ENCODE measurements at regions not wholly inside any gene's neighbourhood (a gene's known extent, or its start where the extent isn't known, plus 50 kb on each side); places are given as distances from the start of the nearest gene placed in this dataset.
"Not testable (repeated sequence)": the region's sequence is repeated elsewhere in the genome, so short reads cannot be mapped to it uniquely, and the experiment has no call there.

- no peak overlapping the region for H3K4me2 ChIP-seq (ENCODE audit: low read depth, low read length, poor library complexity, severe bottlenecking)
- no peaks in the 10 kb centered on the region for H3F3A ChIP-seq (ENCODE audit: low read depth)
- no peak overlapping the region for H3K9ac ChIP-seq (ENCODE audit: low read depth, low read length, poor library complexity, severe bottlenecking)
- no peak for TF ChIP-seq CTCF (conservative IDR thresholded peaks at IDR 0.05; ENCODE audit: low read length)
- no peak for TF ChIP-seq EZH2phosphoT487 (IDR thresholded peaks at IDR 0.05; ENCODE audit: borderline replicate concordance)
- H3K27me3 ChIP-seq (ENCODE audit: insufficient read depth, low read length, poor library complexity, severe bottlenecking) = no peaks in the 10 kb centered on the region
- no peaks in the 10 kb centered on the region for H3K9me3 ChIP-seq (ENCODE audit: insufficient read depth, low read depth, low read length)
- no peak overlapping the region for H3K4me3 ChIP-seq (ENCODE audit: low read length, poor library complexity, severe bottlenecking)
- no peaks in the 10 kb centered on the region for H4K20me1 ChIP-seq (ENCODE audit: insufficient read depth, low read length, poor library complexity, severe bottlenecking)
- H3K4me1 ChIP-seq (ENCODE audit: insufficient read depth, low read length, poor library complexity, severe bottlenecking) = no peaks in the 10 kb centered on the region
- H3K9me2 ChIP-seq (replicated peaks; ENCODE audit: low read depth, low read length) = no peaks in the 10 kb centered on the region
- no peak overlapping the region for H2AFZ ChIP-seq (ENCODE audit: low read length)
- no peaks in the 10 kb centered on the region for H3K36me3 ChIP-seq (ENCODE audit: insufficient read depth, low read length)
- no peaks in the 10 kb centered on the region for H3K79me2 ChIP-seq (ENCODE audit: insufficient read depth, low read length)
These were observed 60.8 kb upstream of the MID1 start for GRCh38 chrX:10681167-10681566.

- H3F3A ChIP-seq (ENCODE audit: low read depth); H3K9me2 ChIP-seq (replicated peaks; ENCODE audit: low read depth, low read length); H3K4me3 ChIP-seq (ENCODE audit: low read length, poor library complexity, severe bottlenecking); H4K20me1 ChIP-seq (ENCODE audit: insufficient read depth, low read length, poor library complexity, severe bottlenecking); H3K9me3 ChIP-seq (ENCODE audit: insufficient read depth, low read depth, low read length); H3K4me2 ChIP-seq (ENCODE audit: low read depth, low read length, poor library complexity, severe bottlenecking); H3K9ac ChIP-seq (ENCODE audit: low read depth, low read length, poor library complexity, severe bottlenecking); H3K79me2 ChIP-seq (ENCODE audit: insufficient read depth, low read length); H3K4me1 ChIP-seq (ENCODE audit: insufficient read depth, low read length, poor library complexity, severe bottlenecking); H2AFZ ChIP-seq (ENCODE audit: low read length); H3K27me3 ChIP-seq (ENCODE audit: insufficient read depth, low read length, poor library complexity, severe bottlenecking); H3K36me3 ChIP-seq (ENCODE audit: insufficient read depth, low read length): not testable (repeated sequence)
These were observed 63.2 kb upstream of the MID1 start for GRCh38 chrX:10683631-10684030.

- no peak for TF ChIP-seq EZH2phosphoT487 (IDR thresholded peaks at IDR 0.05; ENCODE audit: borderline replicate concordance)
- TF ChIP-seq CTCF (conservative IDR thresholded peaks at IDR 0.05; ENCODE audit: low read length) = no peak
- Histone ChIP-seq H3K79me2 (ENCODE audit: insufficient read depth, low read length) (no peaks in the 10 kb centered on the region), H3F3A (ENCODE audit: low read depth) (no peaks in the 10 kb centered on the region), H3K9ac (ENCODE audit: low read depth, low read length, poor library complexity, severe bottlenecking) (no peak overlapping the region), H4K20me1 (ENCODE audit: insufficient read depth, low read length, poor library complexity, severe bottlenecking) (no peaks in the 10 kb centered on the region), H3K9me3 (ENCODE audit: insufficient read depth, low read depth, low read length) (no peaks in the 10 kb centered on the region), H3K27me3 (ENCODE audit: insufficient read depth, low read length, poor library complexity, severe bottlenecking) (no peaks in the 10 kb centered on the region), H3K4me2 (ENCODE audit: low read depth, low read length, poor library complexity, severe bottlenecking) (no peak overlapping the region), H3K9me2 (replicated peaks; ENCODE audit: low read depth, low read length) (no peaks in the 10 kb centered on the region), H3K36me3 (ENCODE audit: insufficient read depth, low read length) (no peaks in the 10 kb centered on the region), H3K4me1 (ENCODE audit: insufficient read depth, low read length, poor library complexity, severe bottlenecking) (no peaks in the 10 kb centered on the region), H3K4me3 (ENCODE audit: low read length, poor library complexity, severe bottlenecking) (no peak overlapping the region), H2AFZ (ENCODE audit: low read length) (no peak overlapping the region)
These were observed 65.7 kb upstream of the MID1 start for GRCh38 chrX:10685923-10686595.

- H2AFZ ChIP-seq (ENCODE audit: low read length); H3K9me3 ChIP-seq (ENCODE audit: insufficient read depth, low read depth, low read length); H3F3A ChIP-seq (ENCODE audit: low read depth); H3K4me3 ChIP-seq (ENCODE audit: low read length, poor library complexity, severe bottlenecking); H3K9me2 ChIP-seq (replicated peaks; ENCODE audit: low read depth, low read length); H3K36me3 ChIP-seq (ENCODE audit: insufficient read depth, low read length); H3K9ac ChIP-seq (ENCODE audit: low read depth, low read length, poor library complexity, severe bottlenecking); H4K20me1 ChIP-seq (ENCODE audit: insufficient read depth, low read length, poor library complexity, severe bottlenecking); H3K79me2 ChIP-seq (ENCODE audit: insufficient read depth, low read length); H3K27me3 ChIP-seq (ENCODE audit: insufficient read depth, low read length, poor library complexity, severe bottlenecking); H3K4me1 ChIP-seq (ENCODE audit: insufficient read depth, low read length, poor library complexity, severe bottlenecking); H3K4me2 ChIP-seq (ENCODE audit: low read depth, low read length, poor library complexity, severe bottlenecking): not testable (repeated sequence)
These were observed 71.4 kb upstream of the MID1 start for GRCh38 chrX:10691751-10692150.
